ENCODE measurements at regions not wholly inside any gene's neighbourhood (a gene's known extent, or its start where the extent isn't known, plus 50 kb on each side); places are given as distances from the start of the nearest gene placed in this dataset.

- H3K4me3 ChIP-seq (ENCODE audit: extremely low read depth in 1 of 4, insufficient read depth in 2 of 4, low read depth in 3 of 4, low read length in 4 of 4), result no peak overlapping the region
- H3K9me3 ChIP-seq (ENCODE audit: insufficient read depth in 2 of 2, low read depth in 1 of 2, low read length in 1 of 2), result no peaks in the 10 kb centered on the region; a peak in 1 of 4 replicates
- 0 out of 2 replicates have a peak overlapping the region, but pooled peaks have one; percentile 61 for H2BK15ac ChIP-seq (ENCODE audit: low read length)
- no peak overlapping the region for H3K23ac ChIP-seq (ENCODE audit: insufficient read length)
- H2AFZ ChIP-seq (ENCODE audit: low read length), result no peak overlapping the region
- peaks cover 0 to 2% of the 10 kb centered on the region in 2 experiments for H4K20me1 ChIP-seq (replicated peaks in 1 of 2; ENCODE audit: control insufficient read depth in 1 of 2, insufficient read depth in 2 of 2, low read length in 2 of 2)
- TF ChIP-seq RXRA (IDR thresholded peaks at IDR 0.05; ENCODE audit: insufficient read depth, low read depth, low read length), result no peak
- TF ChIP-seq GABPA (IDR thresholded peaks at IDR 0.05; ENCODE audit: borderline replicate concordance, insufficient read depth, low read length), result no peak
- no peak for TF ChIP-seq RFX5 (IDR thresholded peaks at IDR 0.05; ENCODE audit: borderline replicate concordance, low read depth, low read length)
- H2AK5ac ChIP-seq (ENCODE audit: low read depth, low read length), result no peak overlapping the region
- no peak overlapping the region for H3K4me2 ChIP-seq (ENCODE audit: insufficient read depth in 1 of 2, low read depth in 2 of 2, low read length in 2 of 2)
- no peak overlapping the region for H2BK120ac ChIP-seq (replicated peaks; ENCODE audit: low read depth, low read length)
- no peak overlapping the region for H3K18ac ChIP-seq (ENCODE audit: extremely low read depth, low read length)
- 0 out of 7 replicates have a peak overlapping the region, but pooled peaks of 1 of the 4 experiments have one; percentile 1 for H3K9ac ChIP-seq (replicated peaks in 1 of 4; ENCODE audit: extremely low read depth in 1 of 4, low read depth in 3 of 4, low read length in 3 of 4)
- no peak overlapping the region for H3K14ac ChIP-seq (ENCODE audit: insufficient read length)
- CTCF ChIA-PET (ENCODE audit: partially characterized antibody), result interaction anchor here (1.1 to 1.6 kb wide), 6 partner anchors 8 to 100 kb away, joined by 3 to 4 read pairs (median 4); no protein-coding TSS in a partner anchor
- POLR2A ChIA-PET (ENCODE audit: partially characterized antibody), result no interaction called here
- peaks cover 0 to 9% (median 7%) of the 10 kb centered on the region in 4 experiments; a peak in 6 of 7 replicates for H3K4me1 ChIP-seq (replicated peaks in 1 of 4; ENCODE audit: control insufficient read depth in 3 of 4, insufficient read depth in 4 of 4, low read length in 3 of 4)
- no peak overlapping the region for H4K91ac ChIP-seq (replicated peaks; ENCODE audit: insufficient read length, low read length)
- DNase-seq (ENCODE audit: low read depth in 1 of 2, low spot score in 2 of 2) (no peak), FAIRE-seq (no peak)
- peaks cover 0 to 4% (median 0%) of the 10 kb centered on the region in 4 experiments; a peak in 1 of 7 replicates for H3K27me3 ChIP-seq (replicated peaks in 1 of 4; ENCODE audit: control insufficient read depth in 3 of 4, extremely low read depth in 1 of 4, insufficient read depth in 3 of 4, low read length in 3 of 4)
- H3K79me1 ChIP-seq (ENCODE audit: low read depth, low read length), result no peaks in the 10 kb centered on the region
- H4K8ac ChIP-seq (ENCODE audit: extremely low read depth, insufficient read depth, low read length), result no peak overlapping the region; the same call in 1 of the 2 replicates
- H3K4ac ChIP-seq (replicated peaks; ENCODE audit: insufficient read length, low read depth, low read length), result no peak overlapping the region
- no peak overlapping the region for H4K5ac ChIP-seq (ENCODE audit: insufficient read length, low read depth, low read length)
- H2BK20ac ChIP-seq (ENCODE audit: low read length), result 0 out of 2 replicates have a peak overlapping the region, but pooled peaks have one; percentile 48
- H2BK12ac ChIP-seq (ENCODE audit: low read depth, low read length), result no peak overlapping the region
- no peaks in the 10 kb centered on the region for H3K36me3 ChIP-seq (ENCODE audit: control insufficient read depth in 2 of 4, insufficient read depth in 4 of 4, low read length in 3 of 4)
- no peak overlapping the region for H3K27ac ChIP-seq (ENCODE audit: low read depth, low read length)
- H3K79me2 ChIP-seq (ENCODE audit: control insufficient read depth in 1 of 2, insufficient read depth in 2 of 2, low read length in 2 of 2), result no peaks in the 10 kb centered on the region
- H3K23me2 ChIP-seq (ENCODE audit: low read depth, low read length), result no peaks in the 10 kb centered on the region
- H3K56ac ChIP-seq (replicated peaks; ENCODE audit: insufficient read length, low read depth, low read length), result no peak overlapping the region
- WGBS, 2 experiments (ENCODE audit: extremely low coverage in 1 of 2, insufficient coverage in 1 of 2, insufficient read length in 1 of 2, insufficient replicate concordance in 2 of 2, low coverage in 1 of 2, low lambda C conversion rate in 2 of 2, missing lambda C conversion rate in 1 of 2), result 92% methylated on average over 5 of the region's 5 CpGs; no CpG with 5 or more reads in 1 of the 2 experiments
- no peak overlapping the region for H2BK5ac ChIP-seq (ENCODE audit: low read depth, low read length)
Observed at GRCh38 chr5:172579403-172579990, 61.6 kb upstream of the NEURL1B start.

All from H1 (cell line).